ENCODE measurements at regions not wholly inside any gene's neighbourhood (a gene's known extent, or its start where the extent isn't known, plus 50 kb on each side); places are given as distances from the start of the nearest gene placed in this dataset.

DNA sequence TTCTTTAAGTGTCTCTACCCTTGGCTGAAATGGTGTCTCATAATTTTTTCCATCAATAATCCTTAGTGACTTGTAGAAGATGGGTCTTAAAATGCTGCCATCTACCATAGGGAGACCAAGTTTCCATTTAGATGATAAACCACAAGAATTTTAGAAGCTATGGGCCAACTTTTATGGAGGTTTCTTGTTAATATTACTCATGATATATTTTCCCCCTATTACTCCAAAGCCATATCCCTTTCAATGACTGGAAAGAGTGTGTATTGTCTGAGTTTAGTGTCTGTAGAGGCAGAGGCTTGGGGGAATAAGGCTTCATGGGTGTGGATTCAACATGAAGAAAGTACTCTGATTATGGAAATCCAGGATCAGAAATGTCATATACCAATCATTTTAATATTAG is 507.3 kb upstream of the TNC start:
- Histone ChIP-seq H3K9me3 (no peaks in the 10 kb centered on the region), H3K4me1 (ENCODE audit: insufficient read depth) (no peaks in the 10 kb centered on the region), H3K27ac (no peak overlapping the region), H3K27me3 (no peaks in the 10 kb centered on the region), H3K36me3 (no peaks in the 10 kb centered on the region), H3K4me3 (no peak overlapping the region)
- TF ChIP-seq EP300 (IDR thresholded peaks at IDR 0.05): no peak
- no peak for TF ChIP-seq POLR2A (IDR thresholded peaks at IDR 0.05)
- TF ChIP-seq, protein P1, sequence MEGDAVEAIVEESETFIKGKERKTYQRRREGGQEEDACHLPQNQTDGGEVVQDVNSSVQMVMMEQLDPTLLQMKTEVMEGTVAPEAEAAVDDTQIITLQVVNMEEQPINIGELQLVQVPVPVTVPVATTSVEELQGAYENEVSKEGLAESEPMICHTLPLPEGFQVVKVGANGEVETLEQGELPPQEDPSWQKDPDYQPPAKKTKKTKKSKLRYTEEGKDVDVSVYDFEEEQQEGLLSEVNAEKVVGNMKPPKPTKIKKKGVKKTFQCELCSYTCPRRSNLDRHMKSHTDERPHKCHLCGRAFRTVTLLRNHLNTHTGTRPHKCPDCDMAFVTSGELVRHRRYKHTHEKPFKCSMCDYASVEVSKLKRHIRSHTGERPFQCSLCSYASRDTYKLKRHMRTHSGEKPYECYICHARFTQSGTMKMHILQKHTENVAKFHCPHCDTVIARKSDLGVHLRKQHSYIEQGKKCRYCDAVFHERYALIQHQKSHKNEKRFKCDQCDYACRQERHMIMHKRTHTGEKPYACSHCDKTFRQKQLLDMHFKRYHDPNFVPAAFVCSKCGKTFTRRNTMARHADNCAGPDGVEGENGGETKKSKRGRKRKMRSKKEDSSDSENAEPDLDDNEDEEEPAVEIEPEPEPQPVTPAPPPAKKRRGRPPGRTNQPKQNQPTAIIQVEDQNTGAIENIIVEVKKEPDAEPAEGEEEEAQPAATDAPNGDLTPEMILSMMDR (IDR thresholded peaks at IDR 0.05): no peak
- intact Hi-C loops (cut with DNase I): no loop called here
- no peak for DNase-seq

DNA sequence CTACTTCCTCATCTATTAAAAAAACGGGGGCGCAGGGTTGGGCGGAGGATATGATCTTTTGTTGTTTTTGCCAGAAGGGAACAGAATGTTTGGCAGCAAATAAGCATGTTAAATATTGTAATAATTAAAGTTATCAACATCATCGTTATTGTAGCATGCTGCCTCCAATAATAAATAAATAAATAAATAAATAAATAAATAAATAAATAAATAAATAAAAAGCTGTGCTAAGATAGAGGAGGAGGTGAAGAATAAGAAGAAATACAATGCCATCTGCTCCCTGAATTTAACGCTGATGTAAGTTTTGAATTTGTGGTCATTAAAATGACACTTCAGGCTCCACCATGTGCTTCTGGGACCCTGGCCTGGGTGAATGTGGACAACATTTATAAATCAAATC is 508.0 kb upstream of the TNC start:
- H3K36me3 ChIP-seq: no peaks in the 10 kb centered on the region
- H3K27me3 ChIP-seq: no peaks in the 10 kb centered on the region
- intact Hi-C loops (cut with DNase I): no loop called here
- no peak for DNase-seq
- no peaks in the 10 kb centered on the region for H3K4me1 ChIP-seq (ENCODE audit: insufficient read depth)
- 66 to 83% (median 81%) methylated on average over 5 of the region's 5 CpGs for WGBS, 3 donors
- no peak for TF ChIP-seq EP300 (IDR thresholded peaks at IDR 0.05)
- TF ChIP-seq, protein P1 (IDR thresholded peaks at IDR 0.05): no peak
- no peaks in the 10 kb centered on the region for H3K9me3 ChIP-seq
- H3K4me3 ChIP-seq: no peak overlapping the region
- H3K27ac ChIP-seq: no peak overlapping the region

DNA sequence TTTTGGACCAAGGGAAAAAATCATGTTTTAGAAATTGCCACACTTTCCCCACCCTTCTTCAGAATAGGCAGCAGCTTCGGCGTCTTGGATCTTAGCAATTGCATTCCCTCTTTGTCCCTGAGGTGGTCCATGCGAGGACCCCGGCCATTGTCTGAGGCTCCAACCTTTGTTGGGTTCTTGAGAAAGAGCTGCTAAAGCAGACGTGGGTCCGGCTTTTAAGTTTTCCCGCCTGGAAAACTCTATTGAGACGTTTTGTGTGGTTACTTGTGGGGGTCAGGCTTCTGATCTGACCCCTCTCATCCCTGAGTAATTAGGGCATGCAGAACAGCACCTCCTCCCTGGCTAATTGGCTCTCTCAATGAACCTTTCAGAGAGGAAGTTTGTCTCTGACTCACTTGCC is 509.6 kb upstream of the TNC start:
- no peaks in the 10 kb centered on the region for H3K36me3 ChIP-seq
- WGBS, 3 donors: 60 to 66% (median 60%) methylated on average over 8 of the region's 8 CpGs
- no peak overlapping the region for H3K27ac ChIP-seq
- intact Hi-C loops (cut with DNase I): no loop called here
- TF ChIP-seq POLR2A (IDR thresholded peaks at IDR 0.05): no peak
- H3K9me3 ChIP-seq: no peaks in the 10 kb centered on the region
- DNase-seq: no peak
- H3K4me3 ChIP-seq: no peak overlapping the region
- no peaks in the 10 kb centered on the region for H3K27me3 ChIP-seq
- no peaks in the 10 kb centered on the region for H3K4me1 ChIP-seq (ENCODE audit: insufficient read depth)

DNA sequence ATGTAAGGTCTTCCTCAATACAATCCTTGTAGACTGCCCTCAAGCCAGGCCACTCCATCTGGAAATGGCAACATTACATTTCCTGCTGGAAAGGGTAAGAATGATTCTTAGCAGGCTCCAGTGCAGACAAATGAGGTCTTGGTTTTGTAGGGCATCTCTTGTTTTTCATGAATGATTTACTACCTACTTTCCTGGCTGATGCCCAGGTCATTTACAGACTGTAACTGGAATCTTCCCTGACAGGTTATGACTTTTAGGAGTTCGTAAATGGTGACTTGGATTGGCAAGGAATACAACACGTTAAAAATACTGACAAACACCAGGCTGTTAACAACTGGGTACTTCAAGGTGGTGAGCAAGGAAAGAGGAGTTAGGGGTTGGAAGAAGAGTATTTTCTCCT is 510.5 kb upstream of the TNC start:
- no peak for DNase-seq
- no peak overlapping the region for H3K27ac ChIP-seq
- H3K36me3 ChIP-seq: no peaks in the 10 kb centered on the region
- no peaks in the 10 kb centered on the region for H3K27me3 ChIP-seq
- WGBS, 3 donors: 51 to 59% (median 55%) methylated on average over 2 of the region's 2 CpGs
- TF ChIP-seq POLR2A (IDR thresholded peaks at IDR 0.05) (no peak), EP300 (IDR thresholded peaks at IDR 0.05) (no peak)
- TF ChIP-seq, protein P1 (IDR thresholded peaks at IDR 0.05): no peak
- intact Hi-C loops (cut with DNase I): no loop called here
- no peaks in the 10 kb centered on the region for H3K4me1 ChIP-seq (ENCODE audit: insufficient read depth)
- no peak overlapping the region for H3K4me3 ChIP-seq
- no peaks in the 10 kb centered on the region for H3K9me3 ChIP-seq

DNA sequence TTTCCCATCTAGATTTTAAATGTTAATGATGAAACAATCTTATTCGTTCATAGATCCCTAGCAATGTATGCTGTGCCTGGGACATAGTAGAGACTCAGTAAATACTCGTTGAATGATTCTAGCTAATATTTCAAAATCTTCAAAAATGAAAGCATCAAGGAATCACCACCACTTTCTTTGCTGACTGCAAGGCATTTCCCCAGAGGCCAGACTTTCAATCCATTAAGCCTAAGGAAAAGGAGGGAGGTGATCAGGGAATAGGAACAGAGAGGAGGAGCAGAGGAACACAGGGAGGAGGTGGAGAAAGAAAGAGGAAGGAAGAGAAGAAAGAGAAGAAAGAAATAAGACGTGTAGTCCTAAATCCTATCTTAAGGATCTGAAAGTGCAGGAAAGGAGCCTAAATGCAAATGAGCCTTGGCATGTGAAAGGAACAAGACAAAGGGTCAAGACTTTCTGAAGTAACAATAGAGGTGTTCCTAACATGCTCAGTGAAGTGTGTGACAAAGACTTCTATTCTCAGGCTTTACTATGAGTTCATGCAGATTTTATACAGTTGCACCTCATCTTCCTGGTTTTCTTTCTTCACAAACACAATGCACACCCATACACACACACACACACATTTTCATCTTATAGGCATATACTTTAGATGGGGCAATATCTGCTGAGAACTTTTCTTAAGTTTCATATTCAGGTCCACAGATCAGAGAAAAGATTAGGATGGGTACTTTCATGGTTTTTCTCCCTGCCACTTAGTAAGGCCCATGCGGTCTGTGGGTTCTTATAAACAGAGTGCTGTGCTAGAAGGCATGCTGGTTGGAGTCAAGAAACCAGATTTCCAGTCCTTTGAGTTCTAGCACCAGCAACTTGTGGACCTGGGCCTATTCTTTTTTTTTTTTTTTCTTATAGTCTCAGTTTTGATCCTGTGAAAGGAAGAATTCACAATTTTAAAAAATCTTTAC is 512.2 kb upstream of the TNC start:
- Histone ChIP-seq H3K36me3 (no peaks in the 10 kb centered on the region), H3K27me3 (no peaks in the 10 kb centered on the region), H3K4me1 (ENCODE audit: insufficient read depth) (no peaks in the 10 kb centered on the region), H3K4me3 (no peak overlapping the region), H3K27ac (no peak overlapping the region), H3K9me3 (no peaks in the 10 kb centered on the region)
- 78 to 82% (median 80%) methylated on average over 4 of the region's 4 CpGs for WGBS, 3 donors
- TF ChIP-seq, protein P1 (IDR thresholded peaks at IDR 0.05): no peak
- no peak for TF ChIP-seq EP300 (IDR thresholded peaks at IDR 0.05)
- no peak for TF ChIP-seq POLR2A (IDR thresholded peaks at IDR 0.05)
- intact Hi-C loops (cut with DNase I): no loop called here
- no peak for DNase-seq
